SK-N-MC (cell line): ENCODE measurements at regions not wholly inside any gene's neighbourhood (a gene's known extent, or its start where the extent isn't known, plus 50 kb on each side); places are given as distances from the start of the nearest gene placed in this dataset.

Experiments used
- EZH2 ChIP-seq: fragments of 200-600 bp; sonication (generic); IDR thresholded peaks from one replicate; pipeline ENCODE4 v1.6.1; 2017; ENCODE audit warnings: antibody characterized with exemption
- POLR2AphosphoS5 ChIP-seq: IDR thresholded peaks from 2 replicates; pipeline ENCODE4 v1.6.1; 2012; ENCODE audit warnings: mild to moderate bottlenecking, low read depth, low read length, borderline replicate concordance

GRCh38 chr7:156459582-156459981 is 181.0 kb upstream of the RNF32 start:
- TF ChIP-seq EZH2 (peak; percentile 24), POLR2AphosphoS5 (no peak)
